NCI-H2081 treated with DMSO at 0.1 percent for 48 hours (cell line): ENCODE measurements at regions not wholly inside any gene's neighbourhood (a gene's known extent, or its start where the extent isn't known, plus 50 kb on each side); places are given as distances from the start of the nearest gene placed in this dataset.
"Not testable (repeated sequence)": the region's sequence is repeated elsewhere in the genome, so short reads cannot be mapped to it uniquely, and the experiment has no call there.

Source experiments
- DNase-seq: peaks from one replicate; lab custom pipeline; 2025; lab: John Stamatoyannopoulos, UW

- DNase-seq: no peak
These were observed 382.1 kb upstream of the CDH18 start for GRCh38 chr5:20370061-20370460.

GRCh38 chr5:20369518-20369885, 381.5 kb upstream of the CDH18 start:
- no peak for DNase-seq

- DNase-seq: no peak
These were observed 380.8 kb upstream of the CDH18 start for GRCh38 chr5:20368571-20369517.

- DNase-seq: peak; percentile 46
These were observed 379.2 kb upstream of the CDH18 start for GRCh38 chr5:20367178-20367577.

- peak; percentile 66 for DNase-seq
These were observed 372.3 kb upstream of the CDH18 start for GRCh38 chr5:20360263-20360662.

GRCh38 chr5:20359377-20359776, 371.4 kb upstream of the CDH18 start:
- DNase-seq: no peak

GRCh38 chr5:20353499-20353898, 365.5 kb upstream of the CDH18 start:
- DNase-seq: no peak

GRCh38 chr5:20351849-20352248, 363.8 kb upstream of the CDH18 start:
- DNase-seq: no peak

- DNase-seq: no peak
These were observed 360.3 kb upstream of the CDH18 start for GRCh38 chr5:20348321-20348720.

- no peak for DNase-seq
These were observed 359.3 kb upstream of the CDH18 start for GRCh38 chr5:20347334-20347733.

GRCh38 chr5:20340126-20340525, 352.1 kb upstream of the CDH18 start:
- no peak for DNase-seq

GRCh38 chr5:20335978-20336377, 348.0 kb upstream of the CDH18 start:
- DNase-seq: no peak

GRCh38 chr5:20331826-20332225, 343.8 kb upstream of the CDH18 start:
- DNase-seq: no peak

- DNase-seq: no peak
These were observed 335.3 kb upstream of the CDH18 start for GRCh38 chr5:20323323-20323722.

- DNase-seq: no peak
These were observed 319.4 kb upstream of the CDH18 start for GRCh38 chr5:20307391-20307790.

- DNase-seq: no peak
These were observed 317.5 kb upstream of the CDH18 start for GRCh38 chr5:20305463-20305862.

- not testable (repeated sequence) for DNase-seq
These were observed 316.6 kb upstream of the CDH18 start for GRCh38 chr5:20304570-20304969.

- DNase-seq: no peak
These were observed 312.1 kb upstream of the CDH18 start for GRCh38 chr5:20300110-20300509.

- DNase-seq: no peak
These were observed 306.7 kb upstream of the CDH18 start for GRCh38 chr5:20294696-20295095.

- DNase-seq: no peak
These were observed 303.8 kb upstream of the CDH18 start for GRCh38 chr5:20291766-20292165.

- no peak for DNase-seq
These were observed 299.6 kb upstream of the CDH18 start for GRCh38 chr5:20287640-20288039.

GRCh38 chr5:20286512-20286911, 298.5 kb upstream of the CDH18 start:
- DNase-seq: no peak

- DNase-seq: no peak
These were observed 288.9 kb upstream of the CDH18 start for GRCh38 chr5:20276959-20277263.
